Liver (tissue), 8 donors: ENCODE measurements at regions not wholly inside any gene's neighbourhood (a gene's known extent, or its start where the extent isn't known, plus 50 kb on each side); places are given as distances from the start of the nearest gene placed in this dataset.

Experiments used
- DNase-seq: peaks from one replicate; pipeline ENCODE4 v3.0.0-alpha.2; 2017; ENCODE audit warnings: low spot score
- H3K27ac ChIP-seq, 2 donors: one replicate each; pipeline ENCODE4 v1.7.0; 2013; ENCODE audit warnings: inconsistent platforms in 2 of 2, low read length in 2 of 2, control low read depth in 1 of 2, low read depth in 1 of 2, mild to moderate bottlenecking in 1 of 2
- H3K27me3 ChIP-seq, 4 donors: one replicate each; pipeline versions ENCODE4 v1.6.1 to v1.7.0; 2013; ENCODE audit warnings: low read length in 3 of 4, inconsistent platforms in 1 of 4, mild to moderate bottlenecking in 1 of 4, moderate library complexity in 1 of 4; ENCODE audit not compliant: control insufficient read depth in 4 of 4, insufficient read depth in 4 of 4
- H3K36me3 ChIP-seq, 4 donors: one replicate each; pipeline versions ENCODE4 v1.6.1 to v1.7.0; 2013; ENCODE audit warnings: low read length in 3 of 4, mild to moderate bottlenecking in 3 of 4, low read depth in 1 of 4, moderate library complexity in 1 of 4; ENCODE audit not compliant: control insufficient read depth in 4 of 4, insufficient read depth in 3 of 4
- H3K4me1 ChIP-seq, 4 donors: one replicate each; pipeline versions ENCODE4 v1.6.1 to v1.7.0; 2013; ENCODE audit warnings: low read length in 3 of 4, mild to moderate bottlenecking in 3 of 4, moderate library complexity in 1 of 4; ENCODE audit not compliant: control insufficient read depth in 4 of 4, insufficient read depth in 4 of 4
- H3K4me3 ChIP-seq, 3 donors: one replicate each; pipeline versions ENCODE4 v1.6.1 to v1.7.0; 2013; ENCODE audit warnings: low read length in 3 of 3, control low read depth in 1 of 3, low read depth in 1 of 3, mild to moderate bottlenecking in 1 of 3
- H3K9ac ChIP-seq, 2 donors: one replicate each; pipeline ENCODE4 v1.7.0; 2013; ENCODE audit warnings: low read length in 2 of 2, mild to moderate bottlenecking in 2 of 2, moderate library complexity in 2 of 2, control low read depth in 1 of 2, low read depth in 1 of 2
- H3K9me3 ChIP-seq, 4 donors: one replicate each; pipeline versions ENCODE4 v1.6.1 to v1.7.0; 2013; ENCODE audit warnings: low read length in 3 of 4; ENCODE audit not compliant: control insufficient read depth in 4 of 4
- EGR1 ChIP-seq, 2 donors: IDR thresholded peaks; 2 replicates each; pipeline ENCODE4 v1.6.1; 2016 to 2018; ENCODE audit warnings: antibody characterized with exemption in 2 of 2, low read depth in 2 of 2
- FOXA1 ChIP-seq: IDR thresholded peaks from 2 replicates; pipeline ENCODE4 v1.6.1; 2016; ENCODE audit warnings: antibody characterized with exemption
- FOXA2 ChIP-seq: IDR thresholded peaks from 2 replicates; pipeline ENCODE4 v1.6.1; 2016; ENCODE audit warnings: antibody characterized with exemption
- GABPA ChIP-seq, 2 donors: IDR thresholded peaks in 1 of 2; conservative IDR thresholded peaks in 1 of 2; 2 replicates each; pipeline ENCODE4 v1.6.1; 2016; ENCODE audit warnings: antibody characterized with exemption in 2 of 2, mild to moderate bottlenecking in 1 of 2, moderate library complexity in 1 of 2
- HNF4G ChIP-seq: IDR thresholded peaks from 2 replicates; pipeline ENCODE4 v1.6.1; 2016; ENCODE audit warnings: antibody characterized with exemption
- JUND ChIP-seq, 2 donors: IDR thresholded peaks; 2 replicates each; pipeline ENCODE4 v1.6.1; 2016; ENCODE audit warnings: antibody characterized with exemption in 2 of 2
- NR2F2 ChIP-seq: IDR thresholded peaks from 2 replicates; pipeline ENCODE4 v1.6.1; 2016; ENCODE audit warnings: antibody characterized with exemption
- RAD21 ChIP-seq, 2 donors: IDR thresholded peaks; 2 replicates each; pipeline ENCODE4 v1.6.1; 2016; ENCODE audit warnings: antibody characterized with exemption in 2 of 2, mild to moderate bottlenecking in 2 of 2
- RXRA ChIP-seq, 2 donors: IDR thresholded peaks; 2 replicates each; pipeline ENCODE4 v1.6.1; 2017 to 2018; ENCODE audit warnings: antibody characterized with exemption in 2 of 2, mild to moderate bottlenecking in 1 of 2
- SP1 ChIP-seq: IDR thresholded peaks from 2 replicates; pipeline ENCODE4 v1.6.1; 2018; ENCODE audit warnings: antibody characterized with exemption, mild to moderate bottlenecking
- TAF1 ChIP-seq: conservative IDR thresholded peaks from 2 replicates; pipeline ENCODE4 v1.6.1; 2016; ENCODE audit warnings: antibody characterized with exemption, mild to moderate bottlenecking
- YY1 ChIP-seq: IDR thresholded peaks from 2 replicates; pipeline ENCODE4 v1.6.1; 2016; ENCODE audit warnings: antibody characterized with exemption, mild to moderate bottlenecking
- WGBS: extraction: QIAGEN DNeasy Blood & Tissue Kit; methylation state at CpG from one replicate; pipeline ENCODE4 v1.1.7; 2013; 5-methylcytosine and 5-hydroxymethylcytosine counted together
- TF ChIP-seq, protein P1 (sequence below): IDR thresholded peaks from 2 replicates; pipeline ENCODE4 v1.6.1; 2016; ENCODE audit warnings: antibody characterized with exemption, mild to moderate bottlenecking
- TF ChIP-seq, protein P2 (sequence below): IDR thresholded peaks from 2 replicates; pipeline ENCODE4 v1.6.1; 2016; ENCODE audit warnings: antibody characterized with exemption
- TF ChIP-seq, protein P3 (sequence below): IDR thresholded peaks from 2 replicates; pipeline ENCODE4 v1.6.1; 2016; ENCODE audit warnings: antibody characterized with exemption
- TF ChIP-seq, protein P4 (sequence below): IDR thresholded peaks from 2 replicates; pipeline ENCODE4 v1.6.1; 2016; ENCODE audit warnings: antibody characterized with exemption
- TF ChIP-seq, protein P5 (sequence below): fragments of 150-350 bp; IDR thresholded peaks from 2 replicates; pipeline ENCODE4 v1.5.1; 2017; ENCODE audit warnings: improper control_type of control experiment, low read depth, low read length; ENCODE audit not compliant: missing input control
- donor health status: healthy.
- donor health status: healthy.
- donor health status: healthy.
- donor health status: healthy.
- donor health status: healthy.

DNA sequence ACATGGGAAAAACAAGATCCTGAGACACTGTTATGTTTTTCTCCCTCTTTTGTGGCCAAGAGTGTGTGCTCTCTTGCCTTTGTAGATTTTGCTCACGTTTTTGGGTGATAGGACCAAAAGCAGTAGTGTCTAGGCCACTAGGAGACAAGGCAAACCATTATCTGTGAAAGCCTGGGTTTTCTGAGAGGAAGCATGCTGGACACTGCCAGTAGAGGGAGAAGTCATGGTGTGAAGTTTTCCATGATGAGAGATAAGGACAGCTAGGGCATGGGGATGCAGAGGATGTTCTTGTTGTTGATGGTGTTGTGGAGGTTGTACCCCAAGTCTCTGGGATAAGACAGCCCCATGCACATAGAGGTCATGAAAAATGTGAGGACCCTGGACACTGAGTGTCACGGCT is 285.3 kb downstream of the SOX11 start:
- TF ChIP-seq, protein P1, sequence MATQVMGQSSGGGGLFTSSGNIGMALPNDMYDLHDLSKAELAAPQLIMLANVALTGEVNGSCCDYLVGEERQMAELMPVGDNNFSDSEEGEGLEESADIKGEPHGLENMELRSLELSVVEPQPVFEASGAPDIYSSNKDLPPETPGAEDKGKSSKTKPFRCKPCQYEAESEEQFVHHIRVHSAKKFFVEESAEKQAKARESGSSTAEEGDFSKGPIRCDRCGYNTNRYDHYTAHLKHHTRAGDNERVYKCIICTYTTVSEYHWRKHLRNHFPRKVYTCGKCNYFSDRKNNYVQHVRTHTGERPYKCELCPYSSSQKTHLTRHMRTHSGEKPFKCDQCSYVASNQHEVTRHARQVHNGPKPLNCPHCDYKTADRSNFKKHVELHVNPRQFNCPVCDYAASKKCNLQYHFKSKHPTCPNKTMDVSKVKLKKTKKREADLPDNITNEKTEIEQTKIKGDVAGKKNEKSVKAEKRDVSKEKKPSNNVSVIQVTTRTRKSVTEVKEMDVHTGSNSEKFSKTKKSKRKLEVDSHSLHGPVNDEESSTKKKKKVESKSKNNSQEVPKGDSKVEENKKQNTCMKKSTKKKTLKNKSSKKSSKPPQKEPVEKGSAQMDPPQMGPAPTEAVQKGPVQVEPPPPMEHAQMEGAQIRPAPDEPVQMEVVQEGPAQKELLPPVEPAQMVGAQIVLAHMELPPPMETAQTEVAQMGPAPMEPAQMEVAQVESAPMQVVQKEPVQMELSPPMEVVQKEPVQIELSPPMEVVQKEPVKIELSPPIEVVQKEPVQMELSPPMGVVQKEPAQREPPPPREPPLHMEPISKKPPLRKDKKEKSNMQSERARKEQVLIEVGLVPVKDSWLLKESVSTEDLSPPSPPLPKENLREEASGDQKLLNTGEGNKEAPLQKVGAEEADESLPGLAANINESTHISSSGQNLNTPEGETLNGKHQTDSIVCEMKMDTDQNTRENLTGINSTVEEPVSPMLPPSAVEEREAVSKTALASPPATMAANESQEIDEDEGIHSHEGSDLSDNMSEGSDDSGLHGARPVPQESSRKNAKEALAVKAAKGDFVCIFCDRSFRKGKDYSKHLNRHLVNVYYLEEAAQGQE: no peak
- no peak for TF ChIP-seq JUND (IDR thresholded peaks at IDR 0.05)
- TF ChIP-seq SP1: no peak
- no peak for TF ChIP-seq RXRA (IDR thresholded peaks at IDR 0.05)
- TF ChIP-seq HNF4G: no peak
- TF ChIP-seq NR2F2: no peak
- TF ChIP-seq RAD21 (IDR thresholded peaks at IDR 0.05): no peak
- no peak for TF ChIP-seq TAF1
- TF ChIP-seq, protein P2, sequence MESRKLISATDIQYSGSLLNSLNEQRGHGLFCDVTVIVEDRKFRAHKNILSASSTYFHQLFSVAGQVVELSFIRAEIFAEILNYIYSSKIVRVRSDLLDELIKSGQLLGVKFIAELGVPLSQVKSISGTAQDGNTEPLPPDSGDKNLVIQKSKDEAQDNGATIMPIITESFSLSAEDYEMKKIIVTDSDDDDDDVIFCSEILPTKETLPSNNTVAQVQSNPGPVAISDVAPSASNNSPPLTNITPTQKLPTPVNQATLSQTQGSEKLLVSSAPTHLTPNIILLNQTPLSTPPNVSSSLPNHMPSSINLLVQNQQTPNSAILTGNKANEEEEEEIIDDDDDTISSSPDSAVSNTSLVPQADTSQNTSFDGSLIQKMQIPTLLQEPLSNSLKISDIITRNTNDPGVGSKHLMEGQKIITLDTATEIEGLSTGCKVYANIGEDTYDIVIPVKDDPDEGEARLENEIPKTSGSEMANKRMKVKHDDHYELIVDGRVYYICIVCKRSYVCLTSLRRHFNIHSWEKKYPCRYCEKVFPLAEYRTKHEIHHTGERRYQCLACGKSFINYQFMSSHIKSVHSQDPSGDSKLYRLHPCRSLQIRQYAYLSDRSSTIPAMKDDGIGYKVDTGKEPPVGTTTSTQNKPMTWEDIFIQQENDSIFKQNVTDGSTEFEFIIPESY: no peak
- TF ChIP-seq, protein P3, sequence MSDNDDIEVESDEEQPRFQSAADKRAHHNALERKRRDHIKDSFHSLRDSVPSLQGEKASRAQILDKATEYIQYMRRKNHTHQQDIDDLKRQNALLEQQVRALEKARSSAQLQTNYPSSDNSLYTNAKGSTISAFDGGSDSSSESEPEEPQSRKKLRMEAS: no peak
- no peak for TF ChIP-seq GABPA (IDR thresholded peaks at IDR 0.05 in 1 of 2, conservative IDR thresholded peaks at IDR 0.05 in 1 of 2)
- TF ChIP-seq FOXA2: no peak
- TF ChIP-seq EGR1 (IDR thresholded peaks at IDR 0.05; ENCODE audit: low read depth in 2 of 2): no peak
- TF ChIP-seq YY1: no peak
- TF ChIP-seq FOXA1: no peak
- TF ChIP-seq, protein P4, sequence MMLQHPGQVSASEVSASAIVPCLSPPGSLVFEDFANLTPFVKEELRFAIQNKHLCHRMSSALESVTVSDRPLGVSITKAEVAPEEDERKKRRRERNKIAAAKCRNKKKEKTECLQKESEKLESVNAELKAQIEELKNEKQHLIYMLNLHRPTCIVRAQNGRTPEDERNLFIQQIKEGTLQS: no peak
- TF ChIP-seq, protein P5, sequence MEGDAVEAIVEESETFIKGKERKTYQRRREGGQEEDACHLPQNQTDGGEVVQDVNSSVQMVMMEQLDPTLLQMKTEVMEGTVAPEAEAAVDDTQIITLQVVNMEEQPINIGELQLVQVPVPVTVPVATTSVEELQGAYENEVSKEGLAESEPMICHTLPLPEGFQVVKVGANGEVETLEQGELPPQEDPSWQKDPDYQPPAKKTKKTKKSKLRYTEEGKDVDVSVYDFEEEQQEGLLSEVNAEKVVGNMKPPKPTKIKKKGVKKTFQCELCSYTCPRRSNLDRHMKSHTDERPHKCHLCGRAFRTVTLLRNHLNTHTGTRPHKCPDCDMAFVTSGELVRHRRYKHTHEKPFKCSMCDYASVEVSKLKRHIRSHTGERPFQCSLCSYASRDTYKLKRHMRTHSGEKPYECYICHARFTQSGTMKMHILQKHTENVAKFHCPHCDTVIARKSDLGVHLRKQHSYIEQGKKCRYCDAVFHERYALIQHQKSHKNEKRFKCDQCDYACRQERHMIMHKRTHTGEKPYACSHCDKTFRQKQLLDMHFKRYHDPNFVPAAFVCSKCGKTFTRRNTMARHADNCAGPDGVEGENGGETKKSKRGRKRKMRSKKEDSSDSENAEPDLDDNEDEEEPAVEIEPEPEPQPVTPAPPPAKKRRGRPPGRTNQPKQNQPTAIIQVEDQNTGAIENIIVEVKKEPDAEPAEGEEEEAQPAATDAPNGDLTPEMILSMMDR: no peak
- no peaks in the 10 kb centered on the region for H3K27me3 ChIP-seq
- H3K4me3 ChIP-seq: no peak overlapping the region
- H3K9me3 ChIP-seq: no peaks in the 10 kb centered on the region
- no peaks in the 10 kb centered on the region for H3K36me3 ChIP-seq
- H3K4me1 ChIP-seq: no peaks in the 10 kb centered on the region
- no peak overlapping the region for H3K27ac ChIP-seq
- 49% methylated on average over 2 of the region's 2 CpGs for whole genome bisulfite sequencing
- no peak overlapping the region for H3K9ac ChIP-seq
- no peak for DNase-seq
